Esophagus squamous epithelium (tissue), 4 donors: ENCODE measurements at regions not wholly inside any gene's neighbourhood (a gene's known extent, or its start where the extent isn't known, plus 50 kb on each side); places are given as distances from the start of the nearest gene placed in this dataset.

Experiments
- POLR2A ChIP-seq, 4 donors: fragments of 450-650 bp; IDR thresholded peaks; one replicate each; pipeline ENCODE4 v1.6.1; 2017; ENCODE audit warnings: antibody characterized with exemption in 4 of 4, mild to moderate bottlenecking in 4 of 4, moderate library complexity in 3 of 4
- TF ChIP-seq, protein P1 (sequence below), 6 experiments: fragments of 450-650 bp in 4 of 6; fragments of 200-600 bp in 2 of 6; sonication (generic) in 2 of 6; IDR thresholded peaks; one replicate each; pipeline ENCODE4 v1.5.1; 2016 to 2019; ENCODE audit warnings: antibody characterized with exemption in 6 of 6, mild to moderate bottlenecking in 4 of 6, moderate library complexity in 4 of 6

- TF ChIP-seq, protein P1, sequence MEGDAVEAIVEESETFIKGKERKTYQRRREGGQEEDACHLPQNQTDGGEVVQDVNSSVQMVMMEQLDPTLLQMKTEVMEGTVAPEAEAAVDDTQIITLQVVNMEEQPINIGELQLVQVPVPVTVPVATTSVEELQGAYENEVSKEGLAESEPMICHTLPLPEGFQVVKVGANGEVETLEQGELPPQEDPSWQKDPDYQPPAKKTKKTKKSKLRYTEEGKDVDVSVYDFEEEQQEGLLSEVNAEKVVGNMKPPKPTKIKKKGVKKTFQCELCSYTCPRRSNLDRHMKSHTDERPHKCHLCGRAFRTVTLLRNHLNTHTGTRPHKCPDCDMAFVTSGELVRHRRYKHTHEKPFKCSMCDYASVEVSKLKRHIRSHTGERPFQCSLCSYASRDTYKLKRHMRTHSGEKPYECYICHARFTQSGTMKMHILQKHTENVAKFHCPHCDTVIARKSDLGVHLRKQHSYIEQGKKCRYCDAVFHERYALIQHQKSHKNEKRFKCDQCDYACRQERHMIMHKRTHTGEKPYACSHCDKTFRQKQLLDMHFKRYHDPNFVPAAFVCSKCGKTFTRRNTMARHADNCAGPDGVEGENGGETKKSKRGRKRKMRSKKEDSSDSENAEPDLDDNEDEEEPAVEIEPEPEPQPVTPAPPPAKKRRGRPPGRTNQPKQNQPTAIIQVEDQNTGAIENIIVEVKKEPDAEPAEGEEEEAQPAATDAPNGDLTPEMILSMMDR (IDR thresholded peaks at IDR 0.05): no peak
- no peak for TF ChIP-seq POLR2A (IDR thresholded peaks at IDR 0.05)
Measured at GRCh38 chr2:12548906-12549305, 167.8 kb upstream of the TRIB2 start.
